ENCODE measurements at regions not wholly inside any gene's neighbourhood (a gene's known extent, or its start where the extent isn't known, plus 50 kb on each side); places are given as distances from the start of the nearest gene placed in this dataset.

DNA sequence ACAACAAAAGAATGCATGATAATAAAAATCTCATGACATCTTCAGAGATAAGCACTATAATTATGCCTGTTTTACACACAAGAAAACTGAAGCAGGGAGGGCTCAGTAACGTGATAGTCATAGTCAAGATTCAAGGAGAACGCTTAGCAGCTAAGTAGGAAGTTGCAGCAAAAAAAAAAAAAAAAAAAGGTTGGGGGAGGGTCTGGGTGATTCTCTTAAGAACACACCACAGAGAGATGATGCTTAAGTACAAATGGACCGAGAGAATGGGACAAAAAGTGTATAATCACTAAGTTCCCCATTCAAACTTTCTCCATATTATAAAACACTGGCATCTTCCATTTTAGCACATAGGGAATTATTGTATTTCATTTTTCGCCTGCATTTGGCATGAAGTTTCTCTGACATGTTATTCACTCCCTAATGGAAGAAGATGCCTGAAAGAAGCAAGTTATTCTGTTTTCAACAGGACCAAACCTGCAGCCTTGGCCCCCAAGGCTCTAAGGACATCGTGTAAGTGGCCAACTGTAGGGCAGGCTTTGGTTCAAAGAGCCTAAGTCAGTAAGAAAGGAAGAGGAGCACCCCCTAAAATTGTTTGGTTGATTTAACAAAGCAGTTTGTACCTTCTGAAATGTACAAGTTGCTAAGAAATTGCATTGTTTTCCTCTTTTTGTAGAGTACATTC lies 142.9 kb upstream of the TMPO start:
- TF ChIP-seq EZH2 (IDR thresholded peaks at IDR 0.05) (no peak), POLR2AphosphoS5 (IDR thresholded peaks at IDR 0.05; ENCODE audit: borderline replicate concordance, low read depth, low read length) (no peak), FOXP2 (optimal IDR thresholded peaks at IDR 0.05; ENCODE audit: control extremely low read depth, extremely low read length, insufficient read depth) (no peak)

Measured in SK-N-MC (cell line).